ENCODE measurements at regions not wholly inside any gene's neighbourhood (a gene's known extent, or its start where the extent isn't known, plus 50 kb on each side); places are given as distances from the start of the nearest gene placed in this dataset.

GRCh38 chr2:228840743-228841114 is 430.4 kb downstream of the PID1 start:
- TF ChIP-seq CTCF (IDR thresholded peaks at IDR 0.05; ENCODE audit: extremely low read depth in 1 of 2, insufficient read depth in 1 of 2, low read depth in 1 of 2, low read length in 2 of 2) (no peak), MAX (IDR thresholded peaks at IDR 0.05; ENCODE audit: insufficient read depth, insufficient read length) (no peak), POLR2AphosphoS5 (IDR thresholded peaks at IDR 0.05; ENCODE audit: insufficient read depth, low read depth, low read length) (no peak), POLR2A (IDR thresholded peaks at IDR 0.05; ENCODE audit: low read depth, low read length) (no peak), JUN (IDR thresholded peaks at IDR 0.05; ENCODE audit: borderline replicate concordance, insufficient read depth, insufficient read length, low read depth) (no peak), EZH2 (IDR thresholded peaks at IDR 0.05; ENCODE audit: borderline replicate concordance, low read depth, low read length, severe bottlenecking) (no peak)

Measured in endothelial cell of umbilical vein (primary cell).